SK-N-SH treated with all-trans-retinoic acid at 6 μM for 48 hours (cell line): ENCODE measurements at regions not wholly inside any gene's neighbourhood (a gene's known extent, or its start where the extent isn't known, plus 50 kb on each side); places are given as distances from the start of the nearest gene placed in this dataset.

Source experiments
- ATAC-seq: fragments of 200-7000 bp; cut with Tn5 transposase; 3 replicates; pipeline ENCODE4 v1.9.1; 2020; ENCODE audit warnings: mild to moderate bottlenecking, moderate library complexity
- ARNTL ChIP-seq: fragments of 450-650 bp; formaldehyde crosslinking; IDR thresholded peaks from 2 replicates; pipeline ENCODE4 v1.5.0; 2020; ENCODE audit warnings: low read depth, mild to moderate bottlenecking, moderate library complexity, borderline replicate concordance
- BACH2 ChIP-seq: fragments of 250-450 bp; sonication (Bioruptor Pico); IDR thresholded peaks from 2 replicates; pipeline ENCODE4 v1.9.0; 2021; ENCODE audit warnings: mild to moderate bottlenecking, borderline replicate concordance
- CSDC2 ChIP-seq: fragments of 250-450 bp; sonication (Bioruptor Pico); IDR thresholded peaks from 2 replicates; pipeline ENCODE4 v1.5.0; 2020; ENCODE audit warnings: mild to moderate bottlenecking, moderate library complexity
- ESRRG ChIP-seq: fragments of 250-450 bp; sonication (Bioruptor Pico); IDR thresholded peaks from 2 replicates; pipeline ENCODE4 v1.6.1; 2021; ENCODE audit warnings: mild to moderate bottlenecking
- ISL1 ChIP-seq: fragments of 250-450 bp; sonication (Bioruptor Pico); IDR thresholded peaks from 2 replicates; pipeline ENCODE4 v2.1.2; 2022; ENCODE audit warnings: mild to moderate bottlenecking, moderate library complexity
- OSR1 ChIP-seq: fragments of 250-450 bp; sonication (Bioruptor Pico); IDR thresholded peaks from 2 replicates; pipeline ENCODE4 v1.8.0; 2022; ENCODE audit warnings: moderate library complexity, mild to moderate bottlenecking, inconsistent platforms
- PPARA ChIP-seq: fragments of 250-450 bp; sonication (Bioruptor Pico); IDR thresholded peaks from 2 replicates; pipeline ENCODE4 v1.5.0; 2020; ENCODE audit warnings: mild to moderate bottlenecking, borderline replicate concordance
- RARB ChIP-seq: fragments of 250-450 bp; sonication (Bioruptor Pico); IDR thresholded peaks from 2 replicates; pipeline ENCODE4 v1.8.0; 2021; ENCODE audit warnings: mild to moderate bottlenecking, moderate library complexity
- TCF4 ChIP-seq: fragments of 250-450 bp; sonication (Bioruptor Pico); IDR thresholded peaks from 2 replicates; pipeline ENCODE4 v1.8.0; 2021; ENCODE audit warnings: mild to moderate bottlenecking, moderate library complexity, borderline replicate concordance
- TOX ChIP-seq: fragments of 250-450 bp; sonication (Bioruptor Pico); IDR thresholded peaks from 2 replicates; pipeline ENCODE4 v1.8.0; 2021; ENCODE audit warnings: mild to moderate bottlenecking, moderate library complexity, borderline replicate concordance
- ZC3H10 ChIP-seq: fragments of 250-450 bp; sonication (Bioruptor Pico); IDR thresholded peaks from 2 replicates; pipeline ENCODE4 v1.5.1; 2021; ENCODE audit warnings: mild to moderate bottlenecking, moderate library complexity
- ZFP30 ChIP-seq: fragments of 450-650 bp; formaldehyde crosslinking; IDR thresholded peaks from 2 replicates; pipeline ENCODE4 v1.5.0; 2022; ENCODE audit warnings: mild to moderate bottlenecking, moderate library complexity
- ZNF70 ChIP-seq: fragments of 450-650 bp; formaldehyde crosslinking; IDR thresholded peaks from 2 replicates; pipeline ENCODE4 v1.5.0; 2020; ENCODE audit warnings: mild to moderate bottlenecking, moderate library complexity
- ZNF8 ChIP-seq: fragments of 450-650 bp; formaldehyde crosslinking; IDR thresholded peaks from 2 replicates; pipeline ENCODE4 v1.5.0; 2020; ENCODE audit warnings: mild to moderate bottlenecking, moderate library complexity
- TF ChIP-seq, protein P1 (sequence below): fragments of 250-450 bp; sonication (Bioruptor Pico); IDR thresholded peaks from 2 replicates; pipeline ENCODE4 v1.5.1; 2021; ENCODE audit warnings: mild to moderate bottlenecking, moderate library complexity
- TF ChIP-seq, protein P2 (sequence below): fragments of 250-450 bp; sonication (Bioruptor Pico); IDR thresholded peaks from 2 replicates; pipeline ENCODE4 v1.5.1; 2020; ENCODE audit warnings: low read depth, mild to moderate bottlenecking, moderate library complexity
- TF ChIP-seq, protein P3 (sequence below): fragments of 250-450 bp; sonication (Bioruptor Pico); IDR thresholded peaks from 2 replicates; pipeline ENCODE4 v1.5.0; 2020; ENCODE audit warnings: mild to moderate bottlenecking, moderate library complexity
- TF ChIP-seq, protein P4 (sequence below): fragments of 250-450 bp; sonication (Bioruptor Pico); IDR thresholded peaks from 2 replicates; pipeline ENCODE4 v1.8.0; 2021; ENCODE audit warnings: low read depth, mild to moderate bottlenecking, moderate library complexity, borderline replicate concordance

DNA sequence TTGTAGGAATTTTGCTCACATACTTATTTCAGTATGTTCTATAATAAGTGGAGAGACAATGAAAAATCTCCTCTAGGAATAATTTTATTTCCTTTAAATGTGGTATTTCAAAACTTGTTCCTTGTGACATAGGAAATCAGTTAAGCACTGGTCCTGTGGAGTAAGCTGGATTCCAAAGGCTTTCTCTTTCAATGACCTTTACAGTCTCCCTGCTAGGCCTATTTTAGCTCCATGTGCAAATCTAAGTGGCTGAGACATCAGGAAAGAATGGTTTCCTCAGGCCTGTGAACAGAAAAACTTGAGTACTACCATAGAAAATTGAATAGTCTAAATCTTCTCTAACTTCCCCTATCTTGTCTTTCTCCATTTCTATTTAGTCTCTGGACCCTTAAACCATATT is 514.2 kb upstream of the TLE4 start:
- ATAC-seq = no peak
- TF ChIP-seq ZNF8 (CRISPR knock-in tag) = no peak
- no peak for TF ChIP-seq OSR1 (CRISPR knock-in tag)
- TF ChIP-seq TCF4 (CRISPR knock-in tag) = no peak
- no peak for TF ChIP-seq ISL1 (CRISPR knock-in tag)
- no peak for TF ChIP-seq ARNTL (CRISPR knock-in tag)
- no peak for TF ChIP-seq BACH2 (CRISPR knock-in tag)
- TF ChIP-seq, protein P1, sequence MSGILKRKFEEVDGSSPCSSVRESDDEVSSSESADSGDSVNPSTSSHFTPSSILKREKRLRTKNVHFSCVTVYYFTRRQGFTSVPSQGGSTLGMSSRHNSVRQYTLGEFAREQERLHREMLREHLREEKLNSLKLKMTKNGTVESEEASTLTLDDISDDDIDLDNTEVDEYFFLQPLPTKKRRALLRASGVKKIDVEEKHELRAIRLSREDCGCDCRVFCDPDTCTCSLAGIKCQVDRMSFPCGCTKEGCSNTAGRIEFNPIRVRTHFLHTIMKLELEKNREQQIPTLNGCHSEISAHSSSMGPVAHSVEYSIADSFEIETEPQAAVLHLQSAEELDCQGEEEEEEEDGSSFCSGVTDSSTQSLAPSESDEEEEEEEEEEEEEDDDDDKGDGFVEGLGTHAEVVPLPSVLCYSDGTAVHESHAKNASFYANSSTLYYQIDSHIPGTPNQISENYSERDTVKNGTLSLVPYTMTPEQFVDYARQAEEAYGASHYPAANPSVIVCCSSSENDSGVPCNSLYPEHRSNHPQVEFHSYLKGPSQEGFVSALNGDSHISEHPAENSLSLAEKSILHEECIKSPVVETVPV (CRISPR knock-in tag) = no peak
- no peak for TF ChIP-seq RARB
- TF ChIP-seq PPARA (CRISPR knock-in tag) = no peak
- no peak for TF ChIP-seq ZC3H10 (CRISPR knock-in tag)
- TF ChIP-seq TOX (CRISPR knock-in tag) = no peak
- TF ChIP-seq, protein P2, sequence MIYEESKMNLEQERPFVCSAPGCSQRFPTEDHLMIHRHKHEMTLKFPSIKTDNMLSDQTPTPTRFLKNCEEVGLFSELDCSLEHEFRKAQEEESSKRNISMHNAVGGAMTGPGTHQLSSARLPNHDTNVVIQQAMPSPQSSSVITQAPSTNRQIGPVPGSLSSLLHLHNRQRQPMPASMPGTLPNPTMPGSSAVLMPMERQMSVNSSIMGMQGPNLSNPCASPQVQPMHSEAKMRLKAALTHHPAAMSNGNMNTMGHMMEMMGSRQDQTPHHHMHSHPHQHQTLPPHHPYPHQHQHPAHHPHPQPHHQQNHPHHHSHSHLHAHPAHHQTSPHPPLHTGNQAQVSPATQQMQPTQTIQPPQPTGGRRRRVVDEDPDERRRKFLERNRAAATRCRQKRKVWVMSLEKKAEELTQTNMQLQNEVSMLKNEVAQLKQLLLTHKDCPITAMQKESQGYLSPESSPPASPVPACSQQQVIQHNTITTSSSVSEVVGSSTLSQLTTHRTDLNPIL (CRISPR knock-in tag) = no peak
- TF ChIP-seq, protein P3, sequence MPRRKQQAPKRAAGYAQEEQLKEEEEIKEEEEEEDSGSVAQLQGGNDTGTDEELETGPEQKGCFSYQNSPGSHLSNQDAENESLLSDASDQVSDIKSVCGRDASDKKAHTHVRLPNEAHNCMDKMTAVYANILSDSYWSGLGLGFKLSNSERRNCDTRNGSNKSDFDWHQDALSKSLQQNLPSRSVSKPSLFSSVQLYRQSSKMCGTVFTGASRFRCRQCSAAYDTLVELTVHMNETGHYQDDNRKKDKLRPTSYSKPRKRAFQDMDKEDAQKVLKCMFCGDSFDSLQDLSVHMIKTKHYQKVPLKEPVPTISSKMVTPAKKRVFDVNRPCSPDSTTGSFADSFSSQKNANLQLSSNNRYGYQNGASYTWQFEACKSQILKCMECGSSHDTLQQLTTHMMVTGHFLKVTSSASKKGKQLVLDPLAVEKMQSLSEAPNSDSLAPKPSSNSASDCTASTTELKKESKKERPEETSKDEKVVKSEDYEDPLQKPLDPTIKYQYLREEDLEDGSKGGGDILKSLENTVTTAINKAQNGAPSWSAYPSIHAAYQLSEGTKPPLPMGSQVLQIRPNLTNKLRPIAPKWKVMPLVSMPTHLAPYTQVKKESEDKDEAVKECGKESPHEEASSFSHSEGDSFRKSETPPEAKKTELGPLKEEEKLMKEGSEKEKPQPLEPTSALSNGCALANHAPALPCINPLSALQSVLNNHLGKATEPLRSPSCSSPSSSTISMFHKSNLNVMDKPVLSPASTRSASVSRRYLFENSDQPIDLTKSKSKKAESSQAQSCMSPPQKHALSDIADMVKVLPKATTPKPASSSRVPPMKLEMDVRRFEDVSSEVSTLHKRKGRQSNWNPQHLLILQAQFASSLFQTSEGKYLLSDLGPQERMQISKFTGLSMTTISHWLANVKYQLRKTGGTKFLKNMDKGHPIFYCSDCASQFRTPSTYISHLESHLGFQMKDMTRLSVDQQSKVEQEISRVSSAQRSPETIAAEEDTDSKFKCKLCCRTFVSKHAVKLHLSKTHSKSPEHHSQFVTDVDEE (CRISPR knock-in tag) = no peak
- no peak for TF ChIP-seq ZNF70 (CRISPR knock-in tag)
- no peak for TF ChIP-seq ESRRG (CRISPR knock-in tag)
- TF ChIP-seq, protein P4, sequence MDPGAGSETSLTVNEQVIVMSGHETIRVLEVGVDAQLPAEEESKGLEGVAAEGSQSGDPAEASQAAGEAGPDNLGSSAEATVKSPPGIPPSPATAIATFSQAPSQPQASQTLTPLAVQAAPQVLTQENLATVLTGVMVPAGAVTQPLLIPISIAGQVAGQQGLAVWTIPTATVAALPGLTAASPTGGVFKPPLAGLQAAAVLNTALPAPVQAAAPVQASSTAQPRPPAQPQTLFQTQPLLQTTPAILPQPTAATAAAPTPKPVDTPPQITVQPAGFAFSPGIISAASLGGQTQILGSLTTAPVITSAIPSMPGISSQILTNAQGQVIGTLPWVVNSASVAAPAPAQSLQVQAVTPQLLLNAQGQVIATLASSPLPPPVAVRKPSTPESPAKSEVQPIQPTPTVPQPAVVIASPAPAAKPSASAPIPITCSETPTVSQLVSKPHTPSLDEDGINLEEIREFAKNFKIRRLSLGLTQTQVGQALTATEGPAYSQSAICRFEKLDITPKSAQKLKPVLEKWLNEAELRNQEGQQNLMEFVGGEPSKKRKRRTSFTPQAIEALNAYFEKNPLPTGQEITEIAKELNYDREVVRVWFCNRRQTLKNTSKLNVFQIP (CRISPR knock-in tag) = no peak
- no peak for TF ChIP-seq CSDC2 (CRISPR knock-in tag)

DNA sequence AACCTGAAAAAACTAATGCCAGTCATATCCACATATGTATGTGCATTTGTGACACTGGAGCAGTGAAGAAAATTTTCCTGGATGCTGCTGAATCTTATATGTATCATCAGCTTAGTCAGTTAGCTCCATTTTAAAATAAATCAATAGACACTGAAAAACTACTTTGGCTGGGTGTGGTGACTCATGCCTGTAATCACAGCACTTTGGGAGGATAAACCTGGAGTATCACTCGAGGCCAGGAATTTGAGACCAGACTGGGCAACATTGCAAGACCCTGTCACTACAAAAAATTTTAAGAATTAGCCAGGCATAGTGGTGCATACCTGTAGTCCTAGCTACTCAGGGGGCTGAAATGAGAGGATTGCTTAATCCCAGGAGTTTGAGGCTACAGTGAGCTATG is 511.0 kb upstream of the TLE4 start:
- TF ChIP-seq ZFP30 (CRISPR knock-in tag) = no peak
- TF ChIP-seq, protein P3 (CRISPR knock-in tag) = no peak
- TF ChIP-seq ZNF70 (CRISPR knock-in tag) = no peak
- TF ChIP-seq, protein P2 (CRISPR knock-in tag) = no peak
- ATAC-seq = no peak
